Caco-2 (cell line): ENCODE measurements at regions not wholly inside any gene's neighbourhood (a gene's known extent, or its start where the extent isn't known, plus 50 kb on each side); places are given as distances from the start of the nearest gene placed in this dataset.

Experiments used
- BruUV-seq: library from RNA; stranded (reverse); fragments of 400-500 nt; replicated peaks from 2 replicates; lab custom pipeline; 2021; lab: Mats Ljungman, UMichigan
- CTCF ChIA-PET: fragments of 300-600 bp; sonication (Branson Sonifier 250); formaldehyde crosslinking; loops from one replicate; lab custom pipeline; 2022; ENCODE audit warnings: antibody characterized with exemption; lab: Charles Lee
- POLR2A ChIA-PET: fragments of 300-600 bp; sonication (Branson Sonifier 250); formaldehyde crosslinking; loops from one replicate; lab custom pipeline; 2022; ENCODE audit warnings: antibody characterized with exemption; lab: Charles Lee
- DNase-seq, 2 experiments: peaks; one replicate each; pipeline versions ENCODE4 v3.0.0 to v3.0.0-alpha.2; 2020 to 2022
- H3K27me3 ChIP-seq: replicated peaks from 2 replicates; pipeline ENCODE4 v1.6.0; 2011; ENCODE audit warnings: low read length; ENCODE audit not compliant: control insufficient read depth, insufficient read depth
- H3K36me3 ChIP-seq: 2 replicates; pipeline ENCODE4 v1.5.1; 2011; ENCODE audit warnings: low read length; ENCODE audit not compliant: control insufficient read depth, insufficient read depth
- H3K4me1 ChIP-seq: fragments of 250-450 bp; sonication (Bioruptor Pico); 2 replicates; pipeline ENCODE4 v1.5.1; 2020; ENCODE audit warnings: mild to moderate bottlenecking
- H3K4me3 ChIP-seq: 2 replicates; pipeline ENCODE4 v1.5.1; 2011; ENCODE audit warnings: low read depth, mild to moderate bottlenecking, control low read depth, low read length
- H3K9me3 ChIP-seq: fragments of 250-450 bp; sonication (Bioruptor Pico); 2 replicates; pipeline ENCODE4 v1.5.1; 2020; ENCODE audit warnings: mild to moderate bottlenecking, moderate library complexity
- H3K27ac Mint-ChIP-seq: one replicate; pipeline ENCODE4 v1.8.0; 2022; ENCODE audit warnings: mixed read lengths; ENCODE audit not compliant: unreplicated experiment
- H3K27me3 Mint-ChIP-seq: one replicate; pipeline ENCODE4 v1.8.0; 2022; ENCODE audit warnings: mixed read lengths; ENCODE audit not compliant: insufficient read depth, unreplicated experiment
- H3K36me3 Mint-ChIP-seq: one replicate; pipeline ENCODE4 v1.8.0; 2022; ENCODE audit warnings: mild to moderate bottlenecking, mixed read lengths; ENCODE audit not compliant: insufficient read depth, unreplicated experiment
- H3K4me1 Mint-ChIP-seq: one replicate; pipeline ENCODE4 v1.8.0; 2022; ENCODE audit warnings: low read depth, mixed read lengths; ENCODE audit not compliant: unreplicated experiment
- H3K4me3 Mint-ChIP-seq: one replicate; pipeline ENCODE4 v1.8.0; 2022; ENCODE audit warnings: mild to moderate bottlenecking, moderate library complexity, mixed read lengths; ENCODE audit not compliant: unreplicated experiment
- H3K9me3 Mint-ChIP-seq: one replicate; pipeline ENCODE4 v1.8.0; 2022; ENCODE audit warnings: mixed read lengths; ENCODE audit not compliant: unreplicated experiment
- CTCF ChIP-seq, 2 experiments: fragments of 200-600 bp in 1 of 2; IDR thresholded peaks; 1 replicate in 1 of 2; 2 replicates in 1 of 2; pipeline versions ENCODE4 v1.5.1 to v1.8.0; 2011 to 2022; ENCODE audit warnings: antibody characterized with exemption in 1 of 2, control low read depth in 1 of 2, inconsistent platforms in 1 of 2, low read depth in 1 of 2, low read length in 1 of 2, mild to moderate bottlenecking in 1 of 2, moderate library complexity in 1 of 2; ENCODE audit not compliant: insufficient read depth in 1 of 2, severe bottlenecking in 1 of 2, unreplicated experiment in 1 of 2
- intact Hi-C: fragments of 100-400 bp; cut with micrococcal nuclease; formaldehyde crosslinking; loops from one replicate; pipeline ENCODE4 v1.10.0; 2022; ENCODE audit not compliant: unreplicated experiment

GRCh38 chr12:114284041-114284440 lies 121.9 kb downstream of the TBX5 start:
- CTCF ChIA-PET, result no interaction called here
- no peak for DNase-seq
- Mint-ChIP-seq H3K4me3 (no peak overlapping the region), H3K36me3 (no peaks in the 10 kb centered on the region), H3K27ac (no peak overlapping the region), H3K9me3 (no peaks in the 10 kb centered on the region), H3K4me1 (peaks cover 9% of the 10 kb centered on the region), H3K27me3 (peaks cover 9% of the 10 kb centered on the region)
- Histone ChIP-seq H3K4me3 (no peak overlapping the region), H3K9me3 (no peaks in the 10 kb centered on the region), H3K4me1 (no peaks in the 10 kb centered on the region), H3K36me3 (no peaks in the 10 kb centered on the region), H3K27me3 (no peaks in the 10 kb centered on the region)
- POLR2A ChIA-PET, result no interaction called here
- intact Hi-C loops, result no loop called here
- TF ChIP-seq CTCF (IDR thresholded peaks at IDR 0.05; ENCODE audit: insufficient read depth in 1 of 2, low read depth in 1 of 2, low read length in 1 of 2, severe bottlenecking in 1 of 2, unreplicated experiment in 1 of 2), result no peak
- no TSS peak for BruUV-seq

GRCh38 chr12:114275932-114276785 lies 129.8 kb downstream of the TBX5 start:
- ChIA-PET CTCF (no interaction called here), POLR2A (no interaction called here)
- no TSS peak for BruUV-seq
- intact Hi-C loops, result no loop called here
- DNase-seq, result no peak
- no peak overlapping the region for H3K4me3 Mint-ChIP-seq
- no peak overlapping the region for H3K4me3 ChIP-seq
- H3K27ac Mint-ChIP-seq, result no peak overlapping the region
- H3K36me3 Mint-ChIP-seq, result no peaks in the 10 kb centered on the region
- H3K4me1 ChIP-seq, result no peaks in the 10 kb centered on the region
- TF ChIP-seq CTCF (IDR thresholded peaks at IDR 0.05; ENCODE audit: insufficient read depth in 1 of 2, low read depth in 1 of 2, low read length in 1 of 2, severe bottlenecking in 1 of 2, unreplicated experiment in 1 of 2), result no peak
- no peaks in the 10 kb centered on the region for H3K9me3 Mint-ChIP-seq
- peaks cover 5% of the 10 kb centered on the region for H3K27me3 Mint-ChIP-seq
- no peaks in the 10 kb centered on the region for H3K27me3 ChIP-seq
- peaks cover 10% of the 10 kb centered on the region for H3K4me1 Mint-ChIP-seq
- H3K9me3 ChIP-seq, result no peaks in the 10 kb centered on the region
- no peaks in the 10 kb centered on the region for H3K36me3 ChIP-seq

- H3K4me1 Mint-ChIP-seq, result peaks cover 10% of the 10 kb centered on the region
These were observed 130.9 kb downstream of the TBX5 start for GRCh38 chr12:114275086-114275485.

More at GRCh38 chr12:114275086-114275485, 130.9 kb downstream of the TBX5 start:
- Mint-ChIP-seq H3K27ac (no peak overlapping the region), H3K9me3 (no peaks in the 10 kb centered on the region), H3K27me3 (peaks cover 8% of the 10 kb centered on the region), H3K36me3 (no peaks in the 10 kb centered on the region), H3K4me3 (no peak overlapping the region)
- POLR2A ChIA-PET, result no interaction called here
- CTCF ChIA-PET, result no interaction called here
- no peaks in the 10 kb centered on the region for H3K9me3 ChIP-seq
- intact Hi-C loops, result no loop called here
- H3K4me1 ChIP-seq, result no peaks in the 10 kb centered on the region
- no peaks in the 10 kb centered on the region for H3K27me3 ChIP-seq
- DNase-seq, result no peak
- H3K4me3 ChIP-seq, result no peak overlapping the region
- no peak for TF ChIP-seq CTCF (IDR thresholded peaks at IDR 0.05; ENCODE audit: insufficient read depth in 1 of 2, low read depth in 1 of 2, low read length in 1 of 2, severe bottlenecking in 1 of 2, unreplicated experiment in 1 of 2)
- BruUV-seq, result no TSS peak
- H3K36me3 ChIP-seq, result no peaks in the 10 kb centered on the region
